Esophagus muscularis mucosa (tissue), 4 donors: ENCODE measurements at regions not wholly inside any gene's neighbourhood (a gene's known extent, or its start where the extent isn't known, plus 50 kb on each side); places are given as distances from the start of the nearest gene placed in this dataset.

Experiments
- DNase-seq: peaks from one replicate; pipeline ENCODE4 v3.0.0-alpha.2; 2017; ENCODE audit errors: extremely low spot score
- H3K27ac ChIP-seq, 4 donors: fragments of 200-600 bp; sonication (generic); replicated peaks in 1 of 4; 1 replicate in 3 of 4; 2 replicates in 1 of 4; pipeline ENCODE4 v1.5.1; 2016 to 2019; ENCODE audit warnings: mild to moderate bottlenecking in 1 of 4
- H3K27me3 ChIP-seq, 4 donors: fragments of 200-600 bp; sonication (generic); one replicate each; pipeline versions ENCODE4 v1.5.1 to v1.6.0; 2016 to 2019
- H3K36me3 ChIP-seq, 4 donors: fragments of 200-600 bp; sonication (generic); one replicate each; pipeline ENCODE4 v1.5.1; 2016 to 2019
- H3K4me1 ChIP-seq, 4 donors: fragments of 200-600 bp; sonication (generic); one replicate each; pipeline ENCODE4 v1.5.1; 2016 to 2019
- H3K4me3 ChIP-seq, 4 donors: fragments of 200-600 bp; sonication (generic); 1 replicate in 2 of 4; 2 replicates in 2 of 4; pipeline ENCODE4 v1.5.1; 2016 to 2019; ENCODE audit warnings: mild to moderate bottlenecking in 4 of 4, moderate library complexity in 1 of 4
- H3K9me3 ChIP-seq, 4 donors: fragments of 200-600 bp; sonication (generic); 1 replicate in 3 of 4; 2 replicates in 1 of 4; pipeline ENCODE4 v1.5.1; 2016 to 2019
- EP300 ChIP-seq: sonication (generic); formaldehyde crosslinking; IDR thresholded peaks from one replicate; pipeline ENCODE4 v1.6.1; 2017; ENCODE audit warnings: antibody characterized with exemption
- POLR2A ChIP-seq: fragments of 450-650 bp; IDR thresholded peaks from one replicate; pipeline ENCODE4 v1.6.1; 2017; ENCODE audit warnings: antibody characterized with exemption, moderate library complexity, mild to moderate bottlenecking, low read depth
- POLR2AphosphoS5 ChIP-seq, 2 donors: sonication (generic); formaldehyde crosslinking; IDR thresholded peaks; one replicate each; pipeline ENCODE4 v1.6.1; 2017; ENCODE audit warnings: antibody characterized with exemption in 2 of 2
- WGBS: methylation state at CpG from one replicate; pipeline ENCODE4 v1.1.5; 2018; 5-methylcytosine and 5-hydroxymethylcytosine counted together
- intact Hi-C: fragments of 100-400 bp; cut with DNase I; formaldehyde crosslinking; loops from one replicate; pipeline ENCODE4 v1.15.1; 2023
- TF ChIP-seq, protein P1 (sequence below), 3 experiments: fragments of 200-600 bp in 2 of 3; fragments of 450-650 bp in 1 of 3; sonication (generic) in 2 of 3; IDR thresholded peaks; one replicate each; pipeline ENCODE4 v1.5.1; 2017 to 2019; ENCODE audit warnings: antibody characterized with exemption in 3 of 3, mild to moderate bottlenecking in 2 of 3, moderate library complexity in 1 of 3

DNA sequence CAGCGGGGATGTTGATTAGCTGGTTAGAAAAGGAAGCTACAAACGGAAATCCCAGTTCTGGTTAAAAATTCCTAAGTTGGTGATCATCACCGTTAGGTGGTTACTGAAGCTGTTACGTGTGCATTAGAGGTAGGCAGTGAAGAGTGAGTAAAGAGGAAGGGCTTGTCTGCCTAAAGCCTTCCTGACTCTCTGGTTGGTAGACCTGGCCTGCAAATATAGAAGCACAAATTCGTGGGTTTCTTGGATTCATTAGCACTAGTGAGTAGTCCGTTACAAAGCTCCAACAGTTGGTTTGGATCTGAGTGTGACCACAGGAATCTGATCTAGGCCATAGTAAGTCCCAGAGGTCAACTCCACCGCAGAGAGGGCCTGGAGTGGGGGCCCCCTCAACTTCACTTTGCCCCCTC lies 174.0 kb upstream of the TP63 start:
- Histone ChIP-seq H3K27me3 (no peaks in the 10 kb centered on the region), H3K36me3 (no peaks in the 10 kb centered on the region), H3K4me3 (no peak overlapping the region), H3K9me3 (peaks cover 0 to 6% (median 0%) of the 10 kb centered on the region in 4 donors), H3K27ac (no peak overlapping the region), H3K4me1 (peaks cover 0 to 13% (median 2%) of the 10 kb centered on the region in 4 donors)
- intact Hi-C loops = no loop called here
- no peak for DNase-seq
- 78% methylated on average over 7 of the region's 7 CpGs for WGBS
- TF ChIP-seq POLR2A (no peak), EP300 (no peak), POLR2AphosphoS5 (IDR thresholded peaks at IDR 0.05) (no peak)
- TF ChIP-seq, protein P1, sequence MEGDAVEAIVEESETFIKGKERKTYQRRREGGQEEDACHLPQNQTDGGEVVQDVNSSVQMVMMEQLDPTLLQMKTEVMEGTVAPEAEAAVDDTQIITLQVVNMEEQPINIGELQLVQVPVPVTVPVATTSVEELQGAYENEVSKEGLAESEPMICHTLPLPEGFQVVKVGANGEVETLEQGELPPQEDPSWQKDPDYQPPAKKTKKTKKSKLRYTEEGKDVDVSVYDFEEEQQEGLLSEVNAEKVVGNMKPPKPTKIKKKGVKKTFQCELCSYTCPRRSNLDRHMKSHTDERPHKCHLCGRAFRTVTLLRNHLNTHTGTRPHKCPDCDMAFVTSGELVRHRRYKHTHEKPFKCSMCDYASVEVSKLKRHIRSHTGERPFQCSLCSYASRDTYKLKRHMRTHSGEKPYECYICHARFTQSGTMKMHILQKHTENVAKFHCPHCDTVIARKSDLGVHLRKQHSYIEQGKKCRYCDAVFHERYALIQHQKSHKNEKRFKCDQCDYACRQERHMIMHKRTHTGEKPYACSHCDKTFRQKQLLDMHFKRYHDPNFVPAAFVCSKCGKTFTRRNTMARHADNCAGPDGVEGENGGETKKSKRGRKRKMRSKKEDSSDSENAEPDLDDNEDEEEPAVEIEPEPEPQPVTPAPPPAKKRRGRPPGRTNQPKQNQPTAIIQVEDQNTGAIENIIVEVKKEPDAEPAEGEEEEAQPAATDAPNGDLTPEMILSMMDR (IDR thresholded peaks at IDR 0.05) = no peak

DNA sequence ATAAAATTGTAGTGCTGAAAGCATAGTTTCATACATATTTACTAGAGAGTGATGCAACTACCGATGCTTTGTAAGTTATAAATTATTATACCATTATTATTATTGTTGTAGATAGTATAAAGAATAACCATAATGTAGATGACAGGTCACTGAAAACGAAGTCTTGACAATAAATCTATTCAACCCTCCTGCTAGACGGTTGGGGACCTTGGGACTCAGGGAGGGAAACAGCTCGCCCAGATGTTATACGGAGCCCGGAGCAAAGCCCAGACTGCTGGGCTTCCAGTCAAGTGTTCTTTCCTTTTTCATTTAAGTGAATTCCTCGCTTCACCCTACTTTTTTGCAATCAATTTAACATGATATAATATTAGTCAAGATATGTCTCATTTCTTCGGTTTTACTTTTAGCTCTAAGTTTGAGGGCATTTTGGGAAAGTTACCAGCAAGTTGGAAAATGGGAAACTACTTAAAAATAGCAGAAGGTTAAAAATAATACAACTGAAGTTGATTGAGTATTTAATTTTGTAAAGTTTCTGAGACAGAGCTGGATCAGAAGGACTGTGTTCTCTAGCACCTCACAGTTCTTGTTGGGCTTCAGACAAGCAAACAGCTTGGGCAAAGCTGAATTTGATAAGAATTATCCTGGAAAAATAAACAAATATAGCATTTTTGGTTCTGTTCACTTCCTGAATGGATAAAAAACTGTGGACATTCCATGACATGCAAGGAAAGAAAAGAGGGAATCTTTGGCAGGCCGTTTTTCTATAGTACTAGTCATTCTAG lies 173.4 kb upstream of the TP63 start:
- Histone ChIP-seq H3K27ac (no peak overlapping the region), H3K4me1 (peaks cover 0 to 13% (median 2%) of the 10 kb centered on the region in 4 donors), H3K9me3 (peaks cover 0 to 6% (median under 1%) of the 10 kb centered on the region in 4 donors), H3K4me3 (no peak overlapping the region), H3K36me3 (no peaks in the 10 kb centered on the region), H3K27me3 (no peaks in the 10 kb centered on the region)
- no peak for TF ChIP-seq POLR2AphosphoS5 (IDR thresholded peaks at IDR 0.05)
- intact Hi-C loops = no loop called here
- no peak for DNase-seq
- 82% methylated on average over 9 of the region's 9 CpGs for WGBS

DNA sequence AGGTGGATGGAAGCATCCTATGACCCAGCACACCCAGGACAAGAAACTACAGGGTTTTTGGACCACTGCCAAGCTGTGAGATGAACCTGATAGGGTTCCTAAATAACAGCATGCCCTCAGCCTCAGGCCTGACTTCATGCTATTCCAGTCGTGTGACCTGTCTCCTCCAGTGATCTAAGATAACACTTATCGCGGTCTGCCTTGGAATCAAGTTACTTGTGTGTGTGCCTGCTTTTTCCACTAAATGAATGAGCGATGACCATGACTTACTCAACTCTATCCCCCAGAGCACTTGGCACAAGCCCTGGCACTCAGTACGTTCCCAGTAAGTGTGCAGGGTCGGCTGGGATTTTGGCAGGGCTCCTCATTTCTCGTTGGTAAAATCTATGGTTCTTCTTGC lies 172.7 kb upstream of the TP63 start:
- WGBS = 69% methylated on average over 7 of the region's 7 CpGs

DNA sequence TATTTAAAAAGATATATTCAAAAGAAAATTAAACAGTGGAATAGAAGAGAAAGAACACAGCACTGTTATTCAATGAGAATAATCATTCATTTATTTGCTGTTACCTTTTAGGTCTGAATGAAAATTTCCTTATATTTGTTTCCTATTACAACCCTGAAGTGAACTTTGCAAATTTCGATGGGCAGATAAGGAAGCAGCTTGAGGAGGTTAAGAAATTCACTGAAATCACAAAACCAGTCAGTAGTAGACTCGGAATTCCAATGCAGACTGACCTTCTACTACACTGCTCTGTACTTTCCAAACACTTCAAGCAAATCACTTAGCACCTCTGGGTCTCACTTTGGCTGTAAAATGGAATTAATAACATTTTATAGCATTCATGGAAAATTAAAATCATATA lies 172.0 kb upstream of the TP63 start:
- DNase-seq = no peak
- Histone ChIP-seq H3K27me3 (no peaks in the 10 kb centered on the region), H3K9me3 (peaks cover 0 to 6% (median 3%) of the 10 kb centered on the region in 4 donors), H3K4me3 (no peak overlapping the region), H3K27ac (no peak overlapping the region), H3K36me3 (no peaks in the 10 kb centered on the region), H3K4me1 (peaks cover 0 to 13% (median 2%) of the 10 kb centered on the region in 4 donors)
- WGBS = 33% methylated on average over 2 of the region's 2 CpGs
- intact Hi-C loops = no loop called here
- no peak for TF ChIP-seq POLR2AphosphoS5 (IDR thresholded peaks at IDR 0.05)

More for the DNA sequence above, 172.7 kb upstream of the TP63 start:
- Histone ChIP-seq H3K36me3 (no peaks in the 10 kb centered on the region), H3K27ac (no peak overlapping the region), H3K4me1 (peaks cover 0 to 13% (median 2%) of the 10 kb centered on the region in 4 donors), H3K27me3 (no peaks in the 10 kb centered on the region), H3K9me3 (peaks cover 0 to 6% (median 3%) of the 10 kb centered on the region in 4 donors), H3K4me3 (no peak overlapping the region)
- intact Hi-C loops = no loop called here
- TF ChIP-seq POLR2A (no peak), POLR2AphosphoS5 (IDR thresholded peaks at IDR 0.05) (no peak), EP300 (no peak)
- TF ChIP-seq, protein P1 (IDR thresholded peaks at IDR 0.05) = no peak
- no peak for DNase-seq

DNA sequence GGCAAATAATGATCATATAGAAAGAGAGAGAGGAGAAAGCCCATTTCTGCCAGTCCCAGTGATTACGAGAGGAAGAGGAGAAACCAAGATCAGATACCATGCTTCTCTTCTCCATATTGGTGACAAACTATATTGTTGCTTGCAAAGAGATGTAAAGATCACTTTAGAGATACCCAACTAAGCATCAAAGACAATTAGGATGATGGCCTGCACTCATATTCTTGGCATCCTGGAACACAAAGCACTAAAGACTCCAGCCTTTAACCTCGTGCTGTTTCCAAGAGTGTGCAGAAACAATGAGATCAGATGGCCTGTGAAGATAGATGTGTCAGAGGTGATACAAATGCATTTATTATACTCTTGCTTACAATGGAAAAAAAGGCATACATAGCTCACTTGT lies 170.7 kb upstream of the TP63 start:
- TF ChIP-seq, protein P1 (IDR thresholded peaks at IDR 0.05) = no peak
- TF ChIP-seq EP300 = no peak
- TF ChIP-seq POLR2A = no peak
- TF ChIP-seq POLR2AphosphoS5 (IDR thresholded peaks at IDR 0.05) = no peak
- intact Hi-C loops = no loop called here
- 88% methylated on average over 2 of the region's 2 CpGs for WGBS
- no peak for DNase-seq
- Histone ChIP-seq H3K4me1 (peaks cover 0 to 13% (median 2%) of the 10 kb centered on the region in 4 donors), H3K36me3 (no peaks in the 10 kb centered on the region), H3K4me3 (no peak overlapping the region), H3K27me3 (no peaks in the 10 kb centered on the region), H3K9me3 (peaks cover 0 to 6% (median 3%) of the 10 kb centered on the region in 4 donors), H3K27ac (no peak overlapping the region)
